PC-9 (cell line): ENCODE measurements at regions not wholly inside any gene's neighbourhood (a gene's known extent, or its start where the extent isn't known, plus 50 kb on each side); places are given as distances from the start of the nearest gene placed in this dataset.
"Not testable (repeated sequence)": the region's sequence is repeated elsewhere in the genome, so short reads cannot be mapped to it uniquely, and the experiment has no call there.

Experiments used
- EZH2 ChIP-seq: fragments of 200-600 bp; sonication (generic); IDR thresholded peaks from 2 replicates; pipeline ENCODE4 v1.8.0; 2017; ENCODE audit warnings: antibody characterized with exemption, low read depth
- TF ChIP-seq, protein P1 (sequence below): fragments of 200-600 bp; sonication (generic); conservative IDR thresholded peaks from 2 replicates; pipeline ENCODE4 v1.6.1; 2017; ENCODE audit warnings: mixed run types, antibody characterized with exemption, mild to moderate bottlenecking, moderate library complexity

- TF ChIP-seq, protein P1, sequence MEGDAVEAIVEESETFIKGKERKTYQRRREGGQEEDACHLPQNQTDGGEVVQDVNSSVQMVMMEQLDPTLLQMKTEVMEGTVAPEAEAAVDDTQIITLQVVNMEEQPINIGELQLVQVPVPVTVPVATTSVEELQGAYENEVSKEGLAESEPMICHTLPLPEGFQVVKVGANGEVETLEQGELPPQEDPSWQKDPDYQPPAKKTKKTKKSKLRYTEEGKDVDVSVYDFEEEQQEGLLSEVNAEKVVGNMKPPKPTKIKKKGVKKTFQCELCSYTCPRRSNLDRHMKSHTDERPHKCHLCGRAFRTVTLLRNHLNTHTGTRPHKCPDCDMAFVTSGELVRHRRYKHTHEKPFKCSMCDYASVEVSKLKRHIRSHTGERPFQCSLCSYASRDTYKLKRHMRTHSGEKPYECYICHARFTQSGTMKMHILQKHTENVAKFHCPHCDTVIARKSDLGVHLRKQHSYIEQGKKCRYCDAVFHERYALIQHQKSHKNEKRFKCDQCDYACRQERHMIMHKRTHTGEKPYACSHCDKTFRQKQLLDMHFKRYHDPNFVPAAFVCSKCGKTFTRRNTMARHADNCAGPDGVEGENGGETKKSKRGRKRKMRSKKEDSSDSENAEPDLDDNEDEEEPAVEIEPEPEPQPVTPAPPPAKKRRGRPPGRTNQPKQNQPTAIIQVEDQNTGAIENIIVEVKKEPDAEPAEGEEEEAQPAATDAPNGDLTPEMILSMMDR: not testable (repeated sequence)
- TF ChIP-seq EZH2: not testable (repeated sequence)
These were observed 73.3 kb upstream of the ZSWIM2 start for GRCh38 chr2:186922316-186922715.
